Mammary epithelial cell (primary cell): ENCODE measurements at regions not wholly inside any gene's neighbourhood (a gene's known extent, or its start where the extent isn't known, plus 50 kb on each side); places are given as distances from the start of the nearest gene placed in this dataset.

Experiments
- CTCF ChIP-seq, 2 donors: IDR thresholded peaks in 1 of 2; conservative IDR thresholded peaks in 1 of 2; 2 replicates each; pipeline ENCODE4 v1.5.1; 2011 to 2012; ENCODE audit warnings: inconsistent platforms in 2 of 2, low read length in 2 of 2, mild to moderate bottlenecking in 2 of 2, control low read depth in 1 of 2, low read depth in 1 of 2; ENCODE audit not compliant: insufficient read depth in 1 of 2; ENCODE audit errors: extremely low read depth in 1 of 2
- EZH2 ChIP-seq: IDR thresholded peaks from 2 replicates; pipeline ENCODE4 v1.6.1; 2012; ENCODE audit warnings: low read length, inconsistent platforms, borderline replicate concordance

GRCh38 chr12:16785524-16785923 lies 179.6 kb upstream of the LMO3 start:
- TF ChIP-seq CTCF (conservative IDR thresholded peaks at IDR 0.05 in 1 of 2, IDR thresholded peaks at IDR 0.05 in 1 of 2; ENCODE audit: extremely low read depth in 1 of 2, insufficient read depth in 1 of 2, low read depth in 1 of 2, low read length in 2 of 2) = no peak
- TF ChIP-seq EZH2 = no peak
